Ecto neural progenitor cell (in vitro differentiated cells): ENCODE measurements at regions not wholly inside any gene's neighbourhood (a gene's known extent, or its start where the extent isn't known, plus 50 kb on each side); places are given as distances from the start of the nearest gene placed in this dataset.
"Not testable (repeated sequence)": the region's sequence is repeated elsewhere in the genome, so short reads cannot be mapped to it uniquely, and the experiment has no call there.

Experiments
- DNase-seq: peaks from one replicate; pipeline ENCODE4 v3.0.0-alpha.2; 2018; ENCODE audit warnings: low spot score

- not testable (repeated sequence) for DNase-seq
Measured at GRCh38 chr2:132332345-132333033, 84.1 kb upstream of the GPR39 start.

DNA sequence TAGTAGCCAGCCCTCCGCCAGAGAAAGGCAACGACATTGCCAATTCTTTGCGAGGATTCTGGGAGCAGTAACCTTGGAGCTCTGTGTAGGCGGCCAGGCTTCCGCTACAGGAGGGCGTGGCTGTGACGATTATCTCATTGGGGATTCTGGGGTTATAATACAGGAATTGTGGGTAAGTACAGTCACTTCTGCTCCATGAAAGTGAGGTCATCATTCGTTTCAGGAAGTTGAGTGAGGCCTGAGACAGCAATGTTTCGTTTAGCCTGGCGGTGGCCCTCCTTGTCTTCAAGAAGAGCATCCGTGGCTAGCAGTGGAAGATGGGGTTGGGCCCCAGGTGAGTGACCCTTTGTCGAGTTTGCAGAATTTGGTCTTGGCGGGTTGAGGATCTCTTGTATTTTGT, 79.5 kb upstream of the GPR39 start:
- DNase-seq = not testable (repeated sequence)

GRCh38 chr2:132337844-132338243, 78.8 kb upstream of the GPR39 start:
- DNase-seq = not testable (repeated sequence)

DNA sequence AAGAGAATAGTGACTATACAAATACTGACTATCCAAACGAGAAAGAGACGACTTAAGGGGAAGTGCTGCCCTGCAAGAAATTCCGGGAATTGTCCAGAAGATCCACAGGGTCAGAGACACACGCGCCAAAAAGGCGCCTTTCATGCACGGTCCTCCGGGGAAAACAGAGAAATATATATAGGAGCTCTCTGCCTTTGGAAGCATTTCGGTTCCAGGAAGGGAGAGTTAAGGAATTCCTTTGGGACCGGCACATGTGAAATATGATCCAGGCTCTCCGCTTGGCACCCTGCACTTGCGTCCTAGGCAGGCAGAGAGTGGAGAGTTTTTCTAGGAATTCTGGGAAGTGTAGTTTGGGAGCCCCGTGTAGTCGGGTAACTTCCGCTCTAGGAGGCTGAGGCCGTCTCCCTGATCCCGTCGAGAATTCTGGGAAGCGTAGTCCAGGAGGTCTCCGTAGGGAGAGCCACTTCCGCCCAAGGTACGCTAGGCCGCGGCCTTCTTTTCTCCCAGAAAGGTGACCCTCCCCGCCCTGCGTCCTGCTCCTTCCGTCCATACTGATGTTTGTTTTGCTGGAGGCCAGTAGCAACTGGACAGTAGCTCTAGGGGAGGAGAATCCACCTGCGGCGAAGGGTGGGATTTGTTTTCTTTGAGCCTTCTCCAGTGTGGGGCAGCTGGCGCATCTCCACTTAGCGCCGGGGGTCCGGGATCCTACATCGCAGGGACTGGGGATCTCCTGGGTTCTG, 69.4 kb upstream of the GPR39 start:
- DNase-seq = peak; percentile 77

DNA sequence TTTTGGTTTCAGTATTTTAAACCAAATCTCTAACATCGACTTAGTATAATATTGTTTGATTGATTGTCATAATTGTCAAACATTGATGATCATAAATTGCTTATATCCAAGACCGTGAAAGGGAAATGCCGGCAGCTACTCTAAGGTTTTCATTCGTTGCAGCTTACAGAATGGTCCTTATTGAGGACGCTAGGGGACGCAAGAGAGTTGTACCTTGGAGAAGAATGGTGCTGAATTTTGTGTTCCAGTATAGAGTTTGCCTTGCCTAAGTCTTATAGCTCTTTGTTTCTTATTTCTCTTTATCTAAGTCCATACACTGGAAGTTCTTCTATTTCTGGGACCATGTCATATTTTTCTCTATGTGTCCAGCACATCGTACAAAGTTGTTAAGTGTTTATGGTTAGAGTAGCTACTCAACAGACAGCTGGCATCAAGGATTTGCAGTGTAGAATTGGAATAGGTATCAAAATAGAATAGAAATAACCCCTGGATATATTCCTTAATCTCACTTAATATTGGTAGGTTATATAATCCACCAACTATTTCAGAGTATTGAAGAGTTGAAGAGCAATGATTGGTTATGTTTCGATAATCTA, 67.4 kb upstream of the GPR39 start:
- not testable (repeated sequence) for DNase-seq

GRCh38 chr2:132351668-132352067, 64.9 kb upstream of the GPR39 start:
- not testable (repeated sequence) for DNase-seq

DNA sequence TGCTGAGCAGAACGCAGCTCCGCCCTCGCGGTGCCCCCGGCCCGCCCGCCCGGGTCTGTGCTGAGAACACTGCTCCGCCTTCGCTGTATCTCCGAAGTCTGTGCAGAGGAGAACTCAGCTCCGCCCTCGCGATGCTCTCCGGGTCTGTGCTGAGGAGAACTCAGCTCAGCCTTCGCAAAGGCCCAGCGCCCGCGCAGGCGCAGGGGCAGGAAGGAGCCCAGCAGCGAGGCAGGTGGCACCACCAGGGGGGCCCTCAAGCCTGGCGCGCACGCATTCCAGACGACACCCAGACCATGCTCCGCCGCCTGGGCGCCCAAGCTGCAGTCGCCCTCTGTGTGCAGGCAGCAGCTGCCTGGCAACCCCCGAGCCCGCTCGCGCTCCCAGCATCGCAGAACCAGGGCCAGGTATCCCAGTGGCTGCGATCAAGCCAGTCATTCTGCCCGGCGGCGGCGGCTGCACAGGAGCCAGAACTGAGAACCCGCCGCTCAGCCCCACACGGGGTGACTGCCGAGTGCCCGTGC, 64.1 kb upstream of the GPR39 start:
- DNase-seq = peak; percentile 78

DNA sequence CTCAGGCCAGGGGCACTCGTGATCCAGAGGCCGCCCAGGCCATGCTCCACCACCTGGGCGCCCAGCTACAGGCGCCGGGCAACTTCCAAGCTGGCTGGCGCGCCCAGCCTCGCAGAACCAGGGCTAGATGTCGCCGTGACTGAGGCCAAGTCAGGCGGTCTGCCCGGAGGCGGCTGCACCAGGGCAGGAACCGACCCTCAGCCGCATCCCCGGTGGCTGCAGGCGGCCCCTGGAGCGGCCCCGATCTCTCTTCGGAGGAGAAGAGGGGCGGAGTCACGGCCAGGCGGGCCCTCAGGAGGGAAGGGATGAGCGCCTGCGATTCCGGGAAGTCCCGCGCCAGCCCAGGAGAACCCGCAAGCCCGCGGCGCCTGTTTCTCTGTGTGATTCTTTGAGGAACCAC, 63.2 kb upstream of the GPR39 start:
- DNase-seq = peak; percentile 75

GRCh38 chr2:132360964-132361363, 55.6 kb upstream of the GPR39 start:
- DNase-seq = not testable (repeated sequence)

GRCh38 chr2:132361498-132361897, 55.1 kb upstream of the GPR39 start:
- DNase-seq = not testable (repeated sequence)

DNA sequence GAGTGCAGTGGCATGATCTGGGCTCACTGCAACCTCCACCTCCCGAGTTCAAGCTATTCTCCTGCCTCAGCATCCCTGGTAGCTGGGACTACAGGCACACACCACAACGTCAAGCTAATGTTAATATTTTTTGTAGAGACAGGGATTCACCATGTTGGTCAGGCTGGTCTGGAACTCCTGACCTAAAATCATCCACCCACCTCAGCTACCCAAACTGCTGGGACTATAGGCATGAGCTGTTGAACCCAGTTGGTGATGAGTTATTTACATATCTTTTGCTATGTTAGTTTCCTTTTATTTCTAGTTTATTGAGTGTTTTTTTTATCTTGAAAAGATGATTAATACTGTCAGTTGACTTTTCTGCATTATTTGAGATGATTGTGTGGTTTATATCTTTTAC, 53.3 kb upstream of the GPR39 start:
- DNase-seq = not testable (repeated sequence)

- not testable (repeated sequence) for DNase-seq
Measured at GRCh38 chr2:132365963-132366362, 50.6 kb upstream of the GPR39 start.

GRCh38 chr2:132366421-132367180, 50.0 kb upstream of the GPR39 start:
- no peak for DNase-seq
